HG02759 (cell line): ENCODE measurements at regions not wholly inside any gene's neighbourhood (a gene's known extent, or its start where the extent isn't known, plus 50 kb on each side); places are given as distances from the start of the nearest gene placed in this dataset.
A peak's percentile ranks its signal among the peaks of the same experiment; 100 is the strongest.
"Not testable (repeated sequence)": the region's sequence is repeated elsewhere in the genome, so short reads cannot be mapped to it uniquely, and the experiment has no call there.

ENCODE experiments used
- ATAC-seq: cut with Tn5 transposase; IDR thresholded peaks from one replicate; pipeline ENCODE4 v1.9.1; 2021; ENCODE audit warnings: mild to moderate bottlenecking, moderate library complexity; ENCODE audit not compliant: unreplicated experiment

DNA sequence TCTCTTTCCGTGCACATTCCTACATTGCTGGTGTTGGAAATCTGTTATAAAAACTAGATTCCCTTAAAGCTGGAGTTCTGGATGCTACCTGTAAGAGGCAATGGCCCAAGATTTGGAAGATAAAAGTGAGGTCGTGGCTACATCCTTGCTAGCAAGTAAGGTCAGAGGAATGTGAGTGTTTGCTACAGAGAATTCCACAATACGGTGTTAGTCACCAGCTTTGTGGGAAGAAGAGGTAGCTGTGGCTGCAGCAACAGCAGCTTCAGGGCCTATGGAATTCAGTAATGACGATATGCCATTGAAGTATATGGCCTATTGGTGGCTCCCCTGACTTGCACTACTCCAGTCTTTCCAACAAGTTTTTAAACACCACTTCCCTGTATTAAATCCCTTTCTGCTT, 227.7 kb upstream of the TMEM260 start:
- ATAC-seq: no peak

GRCh38 chr14:56352999-56353398, 226.6 kb upstream of the TMEM260 start:
- no peak for ATAC-seq

DNA sequence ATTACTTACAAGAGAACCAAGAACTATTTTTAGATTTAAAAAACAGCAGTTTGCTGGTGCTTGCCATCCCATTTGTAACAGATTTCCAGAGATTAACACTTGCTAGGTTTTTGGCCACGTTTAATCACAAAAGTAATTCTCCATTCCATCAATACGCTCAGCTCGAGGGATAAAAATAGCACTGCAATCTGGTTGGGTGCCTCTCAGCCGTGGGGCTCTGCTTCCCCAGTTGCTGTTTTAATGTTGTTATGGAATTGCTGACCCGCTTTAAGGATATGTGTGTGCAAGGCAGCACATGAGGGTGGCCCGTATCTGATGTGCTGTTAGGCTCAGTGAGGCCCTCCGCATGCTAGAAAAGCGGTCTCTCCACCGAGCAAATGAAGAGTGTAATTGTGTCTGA, 222.2 kb upstream of the TMEM260 start:
- ATAC-seq: no peak

- no peak for ATAC-seq
Measured at GRCh38 chr14:56358275-56358674, 221.3 kb upstream of the TMEM260 start.

GRCh38 chr14:56358851-56359614, 220.6 kb upstream of the TMEM260 start:
- peak; percentile 88 for ATAC-seq

- ATAC-seq: not testable (repeated sequence)
Measured at GRCh38 chr14:56365663-56366062, 213.9 kb upstream of the TMEM260 start.

GRCh38 chr14:56367416-56367815, 212.2 kb upstream of the TMEM260 start:
- ATAC-seq: no peak

DNA sequence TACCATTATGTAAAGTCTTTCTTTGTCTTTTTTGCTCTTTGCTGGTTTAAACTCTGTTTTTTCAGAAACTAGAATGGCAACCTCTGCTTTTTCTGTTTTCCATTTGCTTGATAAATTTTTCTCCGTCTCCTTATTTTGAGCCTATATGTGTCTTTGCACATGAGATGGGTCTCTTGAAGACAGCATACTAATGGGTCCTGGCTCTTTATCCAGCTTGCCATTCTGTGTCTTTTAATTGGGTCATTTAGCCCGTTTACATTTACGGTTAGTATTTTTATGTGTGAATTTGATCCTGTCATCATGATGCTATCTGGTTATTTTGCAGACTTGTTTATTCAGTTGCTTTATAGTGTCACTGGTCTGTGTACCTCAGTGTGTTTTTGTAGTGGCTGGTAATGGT, 207.9 kb upstream of the TMEM260 start:
- no peak for ATAC-seq

DNA sequence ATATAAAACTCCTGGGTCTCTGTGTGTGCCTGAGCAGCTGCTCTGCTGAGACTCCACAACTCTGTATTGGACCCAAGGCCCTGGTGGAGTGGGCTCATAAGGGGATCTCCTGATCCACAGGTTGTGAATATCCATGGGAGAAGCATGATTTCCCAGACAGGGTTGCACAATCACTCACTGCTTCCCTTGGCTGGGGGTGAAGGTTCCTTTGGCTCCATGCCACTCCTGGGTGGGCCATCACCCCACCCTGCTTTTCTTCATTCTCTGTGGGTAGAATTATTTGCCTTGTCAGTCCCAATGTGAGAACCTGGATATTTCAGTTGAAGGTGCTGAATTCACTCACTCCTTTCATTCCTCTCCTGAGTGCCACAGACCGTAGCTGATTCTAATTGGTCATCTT, 205.2 kb upstream of the TMEM260 start:
- ATAC-seq: no peak

DNA sequence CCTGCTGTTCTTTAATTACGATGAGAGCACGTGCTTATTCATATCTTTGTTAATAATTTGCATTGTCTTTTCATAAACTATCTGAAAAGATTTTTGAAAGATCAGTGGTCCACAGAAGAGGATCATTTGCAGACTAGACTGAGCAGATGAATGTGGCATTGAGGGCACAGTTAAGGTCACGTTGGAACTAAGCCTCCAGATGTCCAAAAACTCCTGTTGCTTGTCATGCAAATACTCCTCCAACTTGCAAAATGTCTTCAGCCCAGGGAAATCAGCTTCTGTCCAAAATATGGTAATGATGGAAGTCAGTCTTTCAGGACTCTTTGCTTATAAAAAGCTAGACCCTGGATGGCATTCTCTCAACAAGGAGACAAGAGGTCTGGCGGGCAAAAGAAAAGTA, 201.6 kb upstream of the TMEM260 start:
- no peak for ATAC-seq

- ATAC-seq: no peak
Measured at GRCh38 chr14:56378475-56378877, 201.1 kb upstream of the TMEM260 start.

- ATAC-seq: no peak
Measured at GRCh38 chr14:56379956-56380355, 199.6 kb upstream of the TMEM260 start.

GRCh38 chr14:56386024-56386423, 193.6 kb upstream of the TMEM260 start:
- no peak for ATAC-seq

- ATAC-seq: no peak
Measured at GRCh38 chr14:56390859-56391258, 188.7 kb upstream of the TMEM260 start.

DNA sequence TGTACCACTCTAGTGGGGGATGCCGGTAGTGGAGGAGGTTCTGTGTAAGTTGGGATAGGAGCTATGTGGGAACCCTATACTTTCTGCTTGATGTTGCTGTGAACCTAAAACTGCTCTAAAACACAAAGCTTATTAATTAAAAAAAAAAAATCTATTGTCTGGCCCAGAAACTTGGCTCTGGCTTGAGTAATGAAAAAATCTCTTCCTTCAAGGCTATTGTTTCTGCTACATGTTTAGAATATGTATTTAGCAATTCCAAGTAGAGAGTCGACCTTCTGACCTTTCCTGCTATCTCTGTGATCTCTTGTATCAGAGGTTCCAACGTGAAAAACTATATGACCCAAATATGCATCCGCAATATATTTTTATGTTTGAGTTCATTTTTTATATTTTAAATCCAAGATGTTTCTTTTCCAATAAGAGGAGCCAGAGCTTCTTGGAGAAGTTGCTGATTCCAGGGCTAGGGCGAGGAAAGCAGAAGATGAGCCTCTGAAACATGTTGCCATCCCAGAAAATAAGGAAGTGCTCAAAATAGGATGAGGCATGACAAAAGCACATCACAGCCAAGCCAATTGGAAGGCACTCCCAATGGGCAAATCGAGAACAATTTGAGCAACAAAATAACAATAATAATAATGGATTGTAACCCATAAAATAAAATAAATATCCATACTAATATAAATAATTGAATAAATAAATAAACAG, 184.6 kb upstream of the TMEM260 start:
- ATAC-seq: no peak

- ATAC-seq: no peak
Measured at GRCh38 chr14:56400109-56400825, 179.3 kb upstream of the TMEM260 start.

DNA sequence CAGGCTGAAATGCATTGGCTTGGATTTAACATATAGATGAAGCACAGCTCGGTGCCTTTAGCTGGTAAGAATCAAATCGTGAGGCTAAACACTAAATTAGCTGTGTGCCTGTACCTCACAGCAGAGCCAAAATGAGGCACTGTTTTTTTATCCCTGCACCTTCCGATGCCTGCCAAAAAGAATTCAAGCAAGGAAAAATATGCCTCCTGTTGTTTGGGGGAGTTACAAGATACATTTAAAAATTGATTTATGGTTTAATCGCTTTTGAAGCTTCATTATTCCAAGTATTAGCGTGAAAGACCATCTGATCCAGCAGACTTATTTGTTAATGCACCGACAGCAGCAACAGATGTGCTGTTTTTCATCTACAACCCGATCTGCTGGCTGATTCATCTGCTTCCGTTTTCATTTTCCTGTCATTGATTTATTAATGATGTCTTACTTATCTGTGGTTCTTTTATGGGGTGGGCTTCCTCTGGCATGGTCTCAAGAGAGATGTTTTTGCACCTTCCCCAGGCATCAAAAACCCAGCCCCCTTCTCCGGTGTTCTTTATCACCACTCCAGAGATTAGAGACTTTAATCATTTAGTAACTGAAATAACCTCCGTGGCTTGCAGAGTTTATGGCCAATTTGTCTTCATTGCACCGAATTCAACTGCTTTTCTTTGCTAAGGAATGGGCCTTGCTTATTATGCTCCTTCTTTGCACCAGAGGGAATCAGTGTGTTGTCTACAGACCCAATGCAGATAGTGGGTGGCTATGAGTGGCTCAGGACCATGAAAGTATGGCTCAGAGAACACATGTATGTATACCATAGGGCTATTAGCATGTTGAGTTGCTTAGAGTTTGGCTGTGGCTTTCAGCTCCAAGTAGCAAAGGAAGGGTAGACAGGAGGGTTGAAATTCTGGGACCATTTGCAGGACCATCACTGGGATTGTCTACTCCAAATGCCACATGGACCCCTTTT, 166.8 kb upstream of the TMEM260 start:
- no peak for ATAC-seq

DNA sequence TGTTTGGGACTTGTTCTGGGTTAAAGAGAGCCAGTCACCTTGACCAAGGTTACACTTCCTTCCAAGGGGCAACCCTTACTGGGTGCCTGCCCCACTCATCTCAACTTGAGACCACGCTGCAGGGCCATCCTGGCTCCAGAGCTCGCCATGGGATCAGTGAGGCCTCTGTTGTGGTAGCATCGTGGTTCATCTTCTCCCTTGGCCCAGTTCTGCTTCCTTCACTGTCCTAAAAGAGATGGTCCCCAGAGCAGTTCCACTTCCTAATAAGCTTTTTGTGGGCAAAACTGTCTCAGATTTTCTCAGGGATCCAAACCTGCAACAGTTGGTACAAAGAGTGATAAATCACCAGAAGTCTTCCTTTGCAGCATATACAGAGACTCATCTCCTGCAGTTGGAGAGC, 165.9 kb upstream of the TMEM260 start:
- ATAC-seq: no peak

DNA sequence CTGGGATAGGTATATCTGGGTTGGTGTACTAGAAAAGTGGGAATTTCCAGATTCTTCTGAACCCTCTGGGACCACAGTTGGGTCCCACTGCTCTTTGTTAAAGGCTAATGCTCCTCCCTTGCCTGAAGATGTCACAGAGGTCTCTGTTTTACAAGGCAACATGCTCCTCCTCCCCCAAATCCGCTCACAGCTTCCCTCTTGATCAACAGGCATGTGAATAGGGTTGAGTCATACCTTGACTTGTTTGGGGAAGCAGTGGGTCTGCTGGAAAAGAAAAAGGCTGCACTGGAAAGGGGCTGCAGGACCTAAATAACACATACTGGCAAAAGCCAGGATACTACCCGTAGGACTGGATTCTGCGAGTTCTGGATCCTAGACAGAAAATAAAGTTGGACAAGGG, 165.4 kb upstream of the TMEM260 start:
- no peak for ATAC-seq

DNA sequence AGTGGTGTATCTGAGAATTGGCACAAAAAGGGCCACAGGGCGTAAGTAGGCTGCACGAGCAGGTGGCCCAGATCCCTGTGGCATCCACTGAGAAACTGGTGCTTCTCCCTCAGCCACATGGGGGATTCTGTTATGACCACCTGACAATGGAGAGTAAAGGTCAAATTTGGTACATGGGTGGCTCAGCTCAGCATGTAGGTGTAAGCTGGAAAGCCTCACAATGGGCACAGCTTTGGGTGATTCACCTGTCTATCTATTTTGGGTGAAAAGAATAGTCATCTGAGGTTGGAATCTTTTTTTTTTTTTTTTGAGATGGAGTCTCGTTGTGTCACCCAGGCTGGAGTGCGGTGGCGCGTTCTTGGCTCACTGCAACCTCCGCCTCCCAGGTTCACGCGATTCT, 163.4 kb upstream of the TMEM260 start:
- ATAC-seq: no peak

DNA sequence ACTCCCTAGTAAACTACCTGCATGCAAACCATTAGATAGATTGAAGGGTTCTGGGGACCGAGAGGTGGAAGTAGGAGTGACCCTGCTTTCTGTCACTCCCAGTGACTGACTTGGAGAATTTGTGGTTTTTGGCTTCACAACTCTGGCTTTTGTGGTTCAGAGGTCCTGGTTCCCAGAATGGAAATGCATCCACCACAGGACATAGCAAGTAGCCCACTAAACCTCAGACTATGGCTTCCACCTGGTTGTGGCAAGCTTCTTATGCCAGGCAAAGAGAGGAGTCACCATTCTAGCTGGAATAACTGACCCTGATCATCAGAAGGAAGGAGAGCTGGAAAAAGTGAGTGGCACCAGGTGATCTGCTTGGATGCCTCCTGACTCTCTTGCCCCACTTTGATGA, 162.4 kb upstream of the TMEM260 start:
- no peak for ATAC-seq
